Osteocyte (in vitro differentiated cells): ENCODE measurements at regions not wholly inside any gene's neighbourhood (a gene's known extent, or its start where the extent isn't known, plus 50 kb on each side); places are given as distances from the start of the nearest gene placed in this dataset.

Source experiments
- DNase-seq: peaks from one replicate; pipeline ENCODE4 v3.0.0; 2021; ENCODE audit warnings: mixed read lengths; ENCODE audit not compliant: unreplicated experiment; ENCODE audit errors: extremely low spot score
- H3K27ac Mint-ChIP-seq: one replicate; pipeline ENCODE4 v1.8.0; 2021; ENCODE audit warnings: mild to moderate bottlenecking, mixed read lengths; ENCODE audit not compliant: unreplicated experiment
- H3K27me3 Mint-ChIP-seq: one replicate; pipeline ENCODE4 v1.8.0; 2021; ENCODE audit warnings: mixed read lengths; ENCODE audit not compliant: unreplicated experiment
- H3K36me3 Mint-ChIP-seq: one replicate; pipeline ENCODE4 v1.8.0; 2021; ENCODE audit warnings: mixed read lengths; ENCODE audit not compliant: unreplicated experiment
- H3K4me1 Mint-ChIP-seq: one replicate; pipeline ENCODE4 v1.8.0; 2021; ENCODE audit warnings: mixed read lengths; ENCODE audit not compliant: unreplicated experiment
- H3K4me3 Mint-ChIP-seq: one replicate; pipeline ENCODE4 v1.8.0; 2021; ENCODE audit warnings: mild to moderate bottlenecking, moderate library complexity, mixed read lengths; ENCODE audit not compliant: unreplicated experiment
- H3K9me3 Mint-ChIP-seq: one replicate; pipeline ENCODE4 v1.8.0; 2021; ENCODE audit warnings: mixed read lengths; ENCODE audit not compliant: unreplicated experiment
- TF ChIP-seq, protein P1 (sequence below): fragments of 200-600 bp; sonication (generic); IDR thresholded peaks from 2 replicates; pipeline ENCODE4 v1.5.0; 2021; ENCODE audit warnings: antibody characterized with exemption, mild to moderate bottlenecking, moderate library complexity

GRCh38 chr11:92285776-92286175 is 61.2 kb downstream of the FAT3 start:
- no peak overlapping the region for H3K4me3 Mint-ChIP-seq
- no peak for DNase-seq
- H3K9me3 Mint-ChIP-seq: no peaks in the 10 kb centered on the region
- no peaks in the 10 kb centered on the region for H3K36me3 Mint-ChIP-seq
- TF ChIP-seq, protein P1, sequence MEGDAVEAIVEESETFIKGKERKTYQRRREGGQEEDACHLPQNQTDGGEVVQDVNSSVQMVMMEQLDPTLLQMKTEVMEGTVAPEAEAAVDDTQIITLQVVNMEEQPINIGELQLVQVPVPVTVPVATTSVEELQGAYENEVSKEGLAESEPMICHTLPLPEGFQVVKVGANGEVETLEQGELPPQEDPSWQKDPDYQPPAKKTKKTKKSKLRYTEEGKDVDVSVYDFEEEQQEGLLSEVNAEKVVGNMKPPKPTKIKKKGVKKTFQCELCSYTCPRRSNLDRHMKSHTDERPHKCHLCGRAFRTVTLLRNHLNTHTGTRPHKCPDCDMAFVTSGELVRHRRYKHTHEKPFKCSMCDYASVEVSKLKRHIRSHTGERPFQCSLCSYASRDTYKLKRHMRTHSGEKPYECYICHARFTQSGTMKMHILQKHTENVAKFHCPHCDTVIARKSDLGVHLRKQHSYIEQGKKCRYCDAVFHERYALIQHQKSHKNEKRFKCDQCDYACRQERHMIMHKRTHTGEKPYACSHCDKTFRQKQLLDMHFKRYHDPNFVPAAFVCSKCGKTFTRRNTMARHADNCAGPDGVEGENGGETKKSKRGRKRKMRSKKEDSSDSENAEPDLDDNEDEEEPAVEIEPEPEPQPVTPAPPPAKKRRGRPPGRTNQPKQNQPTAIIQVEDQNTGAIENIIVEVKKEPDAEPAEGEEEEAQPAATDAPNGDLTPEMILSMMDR: no peak
- H3K4me1 Mint-ChIP-seq: peaks cover 10% of the 10 kb centered on the region
- no peaks in the 10 kb centered on the region for H3K27me3 Mint-ChIP-seq
- no peak overlapping the region for H3K27ac Mint-ChIP-seq

- Mint-ChIP-seq H3K9me3 (no peaks in the 10 kb centered on the region), H3K36me3 (no peaks in the 10 kb centered on the region), H3K4me3 (no peak overlapping the region), H3K4me1 (peaks cover 10% of the 10 kb centered on the region), H3K27me3 (no peaks in the 10 kb centered on the region), H3K27ac (no peak overlapping the region)
- no peak for DNase-seq
- TF ChIP-seq, protein P1: no peak
Measured at GRCh38 chr11:92286709-92287108, 62.1 kb downstream of the FAT3 start.

GRCh38 chr11:92295175-92296137 is 70.8 kb downstream of the FAT3 start:
- Mint-ChIP-seq H3K4me3 (peak overlapping the region; percentile 20), H3K27ac (peak overlapping the region; percentile 49)

DNA sequence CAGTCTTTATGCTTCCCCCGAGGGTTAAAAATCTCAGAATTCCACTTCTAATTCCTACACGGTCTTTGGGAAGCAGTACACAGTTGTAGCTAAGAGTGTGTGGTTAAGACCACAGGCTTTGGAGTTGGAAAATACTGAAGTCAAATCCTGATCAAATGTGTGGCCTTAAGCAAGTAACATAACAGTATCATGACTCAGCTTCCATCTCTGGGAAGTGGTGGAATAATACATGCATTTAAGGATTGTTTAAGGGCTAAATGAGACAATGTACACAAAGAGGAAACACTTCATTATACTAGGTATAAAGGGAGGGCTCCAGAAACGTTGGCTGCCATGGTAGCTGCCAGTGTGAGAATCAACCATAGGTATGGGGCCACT is 71.5 kb downstream of the FAT3 start:
- Mint-ChIP-seq H3K4me1 (peaks cover 32% of the 10 kb centered on the region), H3K27me3 (no peaks in the 10 kb centered on the region), H3K27ac (peak overlapping the region; percentile 49)

More at GRCh38 chr11:92295175-92296137, 70.8 kb downstream of the FAT3 start:
- H3K27me3 Mint-ChIP-seq: no peaks in the 10 kb centered on the region
- peaks cover 30% of the 10 kb centered on the region for H3K4me1 Mint-ChIP-seq
- TF ChIP-seq, protein P1: no peak
- no peak for DNase-seq
- no peaks in the 10 kb centered on the region for H3K36me3 Mint-ChIP-seq
- no peaks in the 10 kb centered on the region for H3K9me3 Mint-ChIP-seq

More for the DNA sequence above, 71.5 kb downstream of the FAT3 start:
- Mint-ChIP-seq H3K9me3 (no peaks in the 10 kb centered on the region), H3K36me3 (no peaks in the 10 kb centered on the region), H3K4me3 (no peak overlapping the region)
- TF ChIP-seq, protein P1: no peak
- no peak for DNase-seq
